Activated CD8-positive, alpha-beta memory T cell treated with anti-CD3 and anti-CD28 coated beads for 24 hours (primary cell): ENCODE measurements at regions not wholly inside any gene's neighbourhood (a gene's known extent, or its start where the extent isn't known, plus 50 kb on each side); places are given as distances from the start of the nearest gene placed in this dataset.
A peak's percentile ranks its signal among the peaks of the same experiment; 100 is the strongest.
"Not testable (repeated sequence)": the region's sequence is repeated elsewhere in the genome, so short reads cannot be mapped to it uniquely, and the experiment has no call there.

Source experiments
- DNase-seq: peaks from one replicate; pipeline ENCODE4 v3.0.0-alpha.2; 2020

DNA sequence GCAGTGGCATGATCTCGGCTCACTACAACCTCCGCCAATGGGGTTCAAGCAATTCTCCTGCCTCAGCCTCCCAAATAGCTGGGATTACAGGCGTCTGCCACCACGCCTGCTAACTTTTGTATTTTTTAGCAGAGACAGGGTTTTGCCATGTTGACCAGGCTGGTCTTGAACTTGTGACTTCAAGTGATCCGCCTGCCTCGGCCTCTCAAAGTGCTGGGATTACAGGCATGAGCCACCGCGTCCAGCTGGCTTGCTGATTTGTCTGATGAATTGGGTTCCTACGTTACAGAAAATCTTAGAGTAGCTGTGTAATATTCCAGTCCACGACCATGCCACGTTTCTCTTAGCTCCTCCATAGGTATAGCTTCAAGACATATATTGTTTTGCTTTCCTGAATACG lies 102.6 kb upstream of the OTOS start:
- DNase-seq, result not testable (repeated sequence)

DNA sequence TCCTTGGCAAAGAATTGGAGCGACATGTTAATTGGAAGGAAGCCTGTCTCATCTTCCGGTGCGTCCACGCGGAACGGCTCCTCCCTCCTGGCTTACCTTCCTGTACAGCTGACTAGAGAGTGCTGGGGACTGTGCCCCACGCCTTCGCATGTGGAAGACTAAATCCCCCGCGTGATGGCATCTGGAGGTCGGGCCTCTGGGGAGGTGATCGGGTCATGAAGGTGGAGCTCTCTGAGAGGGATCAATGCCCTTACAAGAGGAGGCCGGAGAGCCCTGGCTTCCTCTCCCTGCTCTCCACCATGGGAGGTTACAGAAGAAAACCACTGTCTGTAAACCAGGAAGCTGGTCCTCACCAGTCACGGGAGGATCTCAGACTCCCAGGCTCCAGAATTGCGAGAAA lies 104.1 kb upstream of the OTOS start:
- no peak for DNase-seq

DNA sequence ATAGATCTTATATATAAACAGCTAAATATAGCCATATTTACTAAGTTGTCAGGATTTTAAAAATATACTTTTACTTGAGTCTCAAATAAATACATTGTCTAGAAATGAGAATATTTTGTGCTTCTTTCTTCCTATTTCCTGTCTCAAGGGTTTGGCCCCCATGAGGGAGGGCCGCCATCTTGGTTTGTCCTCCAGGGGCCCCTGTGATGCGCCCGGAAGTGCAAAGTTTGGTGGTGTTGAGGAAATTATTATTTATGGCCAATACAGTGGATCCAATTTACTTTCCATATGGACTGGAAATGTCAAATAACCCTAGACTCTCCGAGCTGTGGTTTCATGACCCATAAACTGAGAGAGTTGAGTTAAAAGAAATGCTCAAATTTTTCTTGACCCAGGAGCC lies 104.7 kb upstream of the OTOS start:
- no peak for DNase-seq

DNA sequence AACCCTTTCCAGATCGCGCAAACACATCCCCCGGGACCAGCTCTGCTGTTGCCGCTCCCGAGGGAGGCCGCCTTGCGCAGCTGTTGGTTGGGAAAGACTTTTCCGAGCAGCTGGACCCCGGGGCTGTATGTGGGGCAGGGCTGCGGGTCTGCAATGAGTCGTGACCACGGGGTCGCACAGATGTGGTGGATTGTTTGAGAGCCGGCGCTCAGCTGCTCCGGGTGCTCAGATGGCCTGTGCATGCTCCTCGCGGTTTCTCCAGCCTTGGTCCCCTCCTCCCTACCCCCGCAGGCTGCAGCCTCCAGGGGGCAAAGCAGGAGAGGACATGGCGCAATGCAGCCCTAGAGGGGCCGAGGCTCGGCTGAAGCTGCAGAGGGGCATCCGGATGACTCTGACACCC lies 105.2 kb upstream of the OTOS start:
- DNase-seq, result no peak

DNA sequence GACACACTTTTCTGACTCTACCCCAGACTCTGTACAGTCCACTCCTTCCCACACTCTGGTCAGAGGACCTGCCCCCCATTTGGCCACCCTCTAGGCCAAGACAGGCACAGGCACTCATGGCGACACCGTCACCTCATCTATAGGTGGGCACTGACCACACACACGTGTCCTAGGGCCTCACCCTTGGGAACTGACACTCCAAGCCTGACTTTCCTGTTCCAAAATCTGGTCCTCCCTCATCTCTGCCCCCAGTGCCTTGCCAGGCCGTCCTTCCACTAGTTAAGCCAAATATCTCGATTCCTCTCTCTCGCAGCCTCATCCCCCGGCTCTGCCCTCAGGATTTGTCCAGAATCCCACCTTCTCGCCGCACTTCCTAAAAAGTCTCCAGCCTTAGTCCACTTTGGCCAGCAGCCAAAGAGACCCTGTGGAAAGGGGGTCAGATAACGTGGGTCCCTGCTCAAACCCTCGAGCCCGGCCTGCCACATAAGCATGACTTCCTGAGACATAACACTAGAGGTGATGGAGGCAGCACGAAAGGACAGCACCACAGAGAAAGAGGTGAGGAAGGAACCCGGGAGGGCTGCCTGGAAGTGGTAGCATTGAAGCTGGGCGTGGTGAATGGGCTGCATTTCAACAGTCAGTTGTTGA lies 105.8 kb upstream of the OTOS start:
- peak; percentile 42 for DNase-seq

DNA sequence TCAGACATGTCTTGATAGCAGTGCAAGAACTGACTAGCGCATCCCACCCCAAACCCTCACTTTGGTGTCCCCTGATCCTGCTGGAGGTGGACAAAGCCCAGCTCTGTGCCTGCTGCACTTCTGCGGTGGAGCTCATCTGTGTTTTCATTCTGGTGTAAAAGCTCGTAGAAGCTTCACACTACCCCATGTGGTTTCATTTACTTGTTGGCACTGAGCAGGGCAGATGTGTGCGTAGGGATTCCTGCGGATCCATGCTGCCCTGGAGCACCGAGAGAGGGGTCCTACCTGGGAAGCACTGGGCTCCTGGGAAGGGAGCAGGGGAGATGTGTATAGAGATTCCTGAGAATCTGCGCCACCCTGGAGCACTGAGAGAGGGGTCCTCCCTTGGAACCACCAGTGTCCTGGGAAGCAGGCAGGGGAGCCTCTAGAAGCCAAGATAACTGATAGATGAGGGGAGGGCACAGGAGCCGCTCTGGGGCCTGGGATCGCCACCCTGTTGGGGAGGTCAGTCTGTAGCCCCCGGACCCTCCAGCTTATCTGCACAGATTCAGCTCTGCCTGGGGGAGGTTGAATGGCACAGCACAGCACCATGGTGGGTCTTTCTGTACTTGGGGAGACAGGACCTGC lies 106.9 kb upstream of the OTOS start:
- DNase-seq, result peak; percentile 50

DNA sequence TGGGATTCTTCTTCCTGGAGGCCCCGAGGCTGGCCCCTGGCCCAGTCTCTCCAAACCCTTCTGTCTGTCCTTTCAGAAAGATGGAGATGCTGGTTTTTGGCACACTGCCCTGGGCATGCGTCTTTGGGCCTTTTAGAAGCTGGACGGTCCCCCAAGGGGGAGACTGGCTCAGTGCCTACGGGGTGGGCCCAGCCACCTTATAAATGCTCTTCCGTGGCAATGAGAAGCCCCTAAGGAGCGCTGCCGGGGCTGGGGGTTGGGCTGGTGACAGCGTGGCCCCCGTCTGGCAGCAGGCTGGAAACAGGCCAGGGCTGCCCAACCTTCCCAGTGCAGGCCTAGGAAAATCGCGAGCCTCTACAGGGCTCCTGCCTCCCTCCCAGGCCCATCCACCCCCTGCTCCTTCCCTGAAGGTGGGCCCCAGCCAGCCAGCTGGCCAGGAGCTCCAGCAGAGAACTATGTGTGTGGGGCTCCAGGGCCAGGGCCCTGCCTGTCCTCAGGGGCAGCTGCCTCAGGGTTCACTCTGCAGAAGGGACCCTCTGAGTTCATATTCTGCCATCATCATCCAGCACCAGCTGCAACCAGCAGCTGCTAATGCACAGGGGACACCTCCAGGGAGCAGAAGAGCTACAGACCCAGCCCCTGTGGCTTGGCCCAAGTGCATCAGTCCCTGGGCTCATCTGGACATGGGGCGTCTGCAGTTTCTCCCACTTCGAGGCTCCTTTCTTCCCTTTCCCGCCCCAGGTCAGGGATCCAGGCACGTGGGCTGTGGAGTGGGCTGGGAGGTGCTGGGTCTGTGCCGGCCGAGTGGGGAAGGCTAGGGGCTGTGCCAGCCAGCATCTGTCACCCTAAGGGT lies 107.6 kb upstream of the OTOS start:
- peak; percentile 38 for DNase-seq

DNA sequence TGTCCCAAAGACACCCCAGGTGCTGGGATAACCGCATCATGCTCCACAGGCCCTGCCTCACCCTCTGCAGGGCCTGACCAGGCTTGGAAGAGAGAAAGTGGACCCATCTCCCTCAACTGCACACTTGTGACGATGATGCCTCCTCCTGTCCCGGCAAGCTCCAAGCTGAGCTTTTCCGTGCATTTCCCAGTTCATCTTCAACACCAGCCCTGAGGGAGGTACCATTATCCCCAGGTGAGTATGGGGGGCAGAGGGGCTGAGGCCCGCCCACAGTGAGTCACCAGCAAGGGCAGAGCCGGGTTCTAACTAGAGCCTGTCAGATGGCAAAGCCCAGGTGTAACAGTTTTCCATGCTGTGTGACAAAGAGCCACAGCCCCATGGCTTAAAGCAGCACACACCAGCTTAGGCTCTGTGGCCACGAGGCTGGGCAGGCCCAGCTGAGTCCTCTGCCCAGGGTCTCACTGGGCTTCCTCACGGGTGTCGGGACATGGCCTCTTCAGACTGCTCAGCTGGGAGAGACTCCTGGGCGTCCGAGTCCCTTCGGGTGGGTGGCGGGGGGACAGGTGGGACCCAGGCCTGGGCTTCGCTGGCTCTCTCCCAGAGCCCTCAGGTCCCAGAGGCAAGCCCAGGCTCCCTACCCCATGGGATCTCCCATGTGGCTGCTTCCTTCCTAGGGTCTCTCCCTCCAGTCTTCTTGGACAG lies 108.4 kb upstream of the OTOS start:
- DNase-seq, result peak; percentile 35

DNA sequence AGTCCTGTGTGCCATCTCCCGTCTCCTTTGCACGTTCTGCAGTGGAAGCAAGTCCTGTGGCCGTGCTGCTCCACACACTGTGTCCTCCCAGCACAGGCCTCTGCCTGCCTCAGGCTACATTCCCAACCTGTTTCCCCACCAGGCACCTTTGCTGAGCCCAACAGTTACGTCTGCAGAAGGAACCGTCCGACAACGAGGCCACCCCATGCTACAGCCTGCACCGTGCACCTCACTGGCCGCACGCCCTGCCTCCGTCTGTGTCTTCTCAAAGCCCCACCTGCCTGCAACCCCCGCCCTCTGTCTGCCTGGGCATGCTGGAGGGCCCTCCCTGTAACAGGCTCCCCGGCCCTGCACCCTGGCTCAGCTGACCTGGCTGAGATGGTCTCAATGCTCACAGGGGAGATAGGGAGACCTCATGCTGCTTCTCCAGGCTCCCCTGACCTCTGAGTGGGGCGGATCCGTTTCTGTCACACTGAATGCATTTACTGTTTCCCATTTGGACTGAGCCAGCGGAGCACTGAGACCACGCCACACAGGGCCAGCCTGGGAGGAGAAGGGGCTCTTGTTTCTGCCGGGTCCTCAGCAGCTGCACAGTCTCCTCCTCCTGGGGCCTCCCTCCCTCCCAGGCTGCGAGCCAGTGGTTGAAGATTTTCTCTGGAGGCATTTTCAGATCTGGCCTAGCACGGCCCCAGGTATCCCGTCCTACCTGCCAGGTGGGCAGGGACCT lies 109.1 kb upstream of the OTOS start:
- peak; percentile 54 for DNase-seq

DNA sequence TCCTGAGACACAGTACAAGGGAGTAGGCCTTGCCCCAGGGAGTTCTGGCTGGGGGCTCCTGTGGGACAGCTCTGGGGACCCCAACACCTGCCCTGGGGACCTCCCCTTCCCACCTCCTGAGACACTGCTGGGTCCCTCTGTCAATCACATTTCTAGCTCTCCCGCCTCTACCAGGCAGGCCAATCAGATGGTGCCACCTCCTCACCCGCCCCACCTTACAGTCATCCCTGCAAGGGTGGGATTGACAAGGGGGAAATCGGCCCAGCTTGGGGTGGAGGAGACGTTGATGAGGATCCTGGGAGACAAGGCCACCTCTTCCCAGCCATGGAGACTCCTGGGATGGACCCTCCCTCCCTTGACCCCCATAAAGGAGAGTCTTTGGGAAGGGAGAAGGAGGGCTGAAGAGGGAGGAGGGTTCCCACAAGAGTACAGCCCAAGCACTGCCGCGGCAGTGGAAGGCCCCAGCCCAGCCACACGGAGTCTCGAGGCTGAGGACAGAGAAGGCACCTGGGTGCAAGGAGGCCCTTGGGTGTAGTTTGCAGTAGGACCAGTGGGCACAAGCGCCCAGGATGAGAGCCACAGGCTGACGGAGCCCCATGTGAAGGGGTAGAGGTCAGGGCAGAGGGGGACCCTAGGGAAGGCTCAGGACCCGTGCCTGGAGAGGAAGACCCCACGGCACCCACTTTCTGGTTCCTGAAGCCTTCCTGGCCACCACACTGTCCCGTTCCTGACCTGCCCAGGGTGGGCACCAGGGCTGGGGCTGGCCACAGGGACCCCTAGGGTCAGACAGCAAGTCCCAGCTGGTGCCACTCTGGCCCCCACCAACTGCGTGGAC lies 109.9 kb upstream of the OTOS start:
- peak; percentile 48 for DNase-seq

DNA sequence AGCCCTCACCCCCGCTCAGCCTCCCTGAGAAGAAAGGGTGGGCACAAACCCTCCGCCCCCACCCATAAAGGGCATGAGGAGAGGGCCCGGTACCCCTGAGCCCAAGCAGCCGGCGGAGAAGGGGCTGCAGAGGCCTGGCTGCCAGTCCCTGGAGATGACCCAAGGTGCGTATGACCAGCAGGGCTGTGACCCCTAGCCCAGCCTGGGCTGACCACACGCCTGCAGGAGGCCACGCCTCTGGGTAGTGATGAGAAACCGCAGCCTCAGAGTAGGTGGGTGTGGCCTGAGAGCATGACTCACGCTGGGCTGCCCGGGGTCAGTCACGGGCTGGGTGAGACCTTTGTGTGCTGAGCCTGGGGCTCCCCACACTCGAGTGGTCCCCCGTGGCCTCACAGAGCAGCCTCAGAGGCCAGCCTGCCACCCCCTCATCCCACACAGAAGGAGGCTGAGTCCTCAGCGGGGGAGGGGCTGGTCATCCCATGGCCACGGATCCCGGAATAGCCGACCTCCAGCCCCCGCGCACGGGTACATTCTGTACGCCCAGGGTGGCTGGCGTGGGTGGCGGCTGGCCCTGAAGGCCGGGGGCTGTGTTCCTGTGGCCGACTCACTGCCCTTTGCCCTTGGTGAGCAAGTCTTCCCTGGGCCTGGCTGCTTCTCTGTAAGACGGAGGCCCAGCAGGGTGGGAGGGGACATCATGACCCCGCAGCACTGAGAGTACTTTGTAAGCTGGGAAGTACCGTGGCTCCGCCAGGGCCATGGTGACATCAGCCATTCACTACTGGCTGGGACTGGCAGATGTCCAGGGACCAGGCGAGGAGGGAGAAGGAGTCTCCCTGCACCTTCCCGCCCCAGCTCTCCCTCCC lies 110.8 kb upstream of the OTOS start:
- peak; percentile 51 for DNase-seq

DNA sequence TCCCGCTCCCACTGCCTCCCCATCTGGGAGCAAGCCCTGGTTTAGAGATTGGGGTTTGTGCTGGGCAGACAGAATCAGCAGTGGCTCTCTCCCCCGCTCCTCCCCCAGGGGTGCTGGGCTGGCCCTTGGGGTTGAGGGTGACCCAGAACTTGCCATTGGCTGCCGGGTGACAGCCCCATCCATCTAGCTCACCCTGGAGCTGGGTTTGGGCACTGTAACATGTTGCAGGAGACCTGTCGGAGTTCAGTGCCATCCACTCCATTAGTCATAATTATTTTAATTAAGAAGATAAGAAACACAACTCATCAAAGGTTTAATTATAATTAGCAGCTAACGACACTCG lies 111.4 kb upstream of the OTOS start:
- DNase-seq, result no peak

DNA sequence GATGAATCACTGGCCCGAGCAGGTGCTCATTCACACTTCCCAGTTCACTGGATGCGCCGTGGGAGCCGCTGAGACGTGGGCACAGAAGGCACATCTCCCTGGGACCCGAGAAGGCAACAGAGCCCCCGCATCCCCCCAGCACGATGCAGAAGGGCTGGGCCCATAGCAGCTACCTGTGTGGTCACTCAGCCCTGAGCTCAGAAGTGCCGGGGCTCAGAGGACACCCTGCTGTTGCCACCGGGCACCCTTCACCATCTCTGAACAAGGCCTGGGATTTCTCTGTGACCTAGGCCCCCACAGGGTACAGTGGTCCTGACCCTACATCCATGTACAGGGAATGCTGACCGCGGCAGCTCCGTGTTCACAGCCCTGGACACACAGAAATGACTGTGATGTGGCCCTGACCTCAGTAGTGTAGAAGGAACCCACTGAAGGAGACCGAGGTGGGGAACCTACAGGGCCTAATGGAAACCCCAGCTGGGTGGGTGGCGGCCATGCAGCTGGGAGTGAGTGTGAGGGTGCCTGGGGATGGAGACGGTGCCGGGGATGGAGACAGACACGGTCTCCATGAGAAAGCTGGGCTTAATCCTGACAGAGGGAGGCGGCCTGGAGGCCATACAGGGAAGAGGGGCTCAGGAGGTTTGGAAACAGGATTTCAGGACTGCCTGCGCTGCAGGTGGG lies 111.9 kb upstream of the OTOS start:
- DNase-seq, result peak; percentile 38

DNA sequence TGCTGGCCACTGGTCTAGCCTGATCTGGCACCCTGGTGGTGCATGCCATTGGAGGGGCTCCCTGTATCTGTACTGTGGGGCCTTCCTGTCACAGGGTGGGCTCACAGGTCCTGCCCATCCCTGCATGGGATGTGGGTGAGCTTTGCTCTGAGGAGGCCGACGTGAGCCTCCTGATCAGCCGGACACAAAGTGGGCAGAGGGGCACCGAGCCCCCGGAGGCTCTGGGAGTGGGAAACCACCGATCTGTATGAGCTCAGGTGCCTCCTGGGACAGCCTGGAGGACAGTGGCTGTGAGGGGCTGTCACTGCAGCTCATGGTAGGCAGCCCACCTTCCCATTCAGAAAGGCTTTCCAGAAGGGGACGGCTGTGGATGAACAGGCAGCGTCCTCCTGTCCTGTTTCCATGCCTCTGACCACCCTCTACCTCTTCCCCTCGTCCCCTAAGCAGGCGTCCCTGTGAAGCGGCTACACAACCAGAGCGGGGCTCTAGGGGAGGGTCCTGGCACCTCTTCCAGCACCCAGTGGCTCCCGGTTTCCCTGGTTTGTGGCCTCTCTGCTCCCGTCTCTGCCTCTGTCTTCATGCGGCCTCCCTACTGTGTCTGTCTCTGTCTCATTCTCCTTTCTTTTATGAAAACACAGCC lies 112.5 kb upstream of the OTOS start:
- peak; percentile 37 for DNase-seq

DNA sequence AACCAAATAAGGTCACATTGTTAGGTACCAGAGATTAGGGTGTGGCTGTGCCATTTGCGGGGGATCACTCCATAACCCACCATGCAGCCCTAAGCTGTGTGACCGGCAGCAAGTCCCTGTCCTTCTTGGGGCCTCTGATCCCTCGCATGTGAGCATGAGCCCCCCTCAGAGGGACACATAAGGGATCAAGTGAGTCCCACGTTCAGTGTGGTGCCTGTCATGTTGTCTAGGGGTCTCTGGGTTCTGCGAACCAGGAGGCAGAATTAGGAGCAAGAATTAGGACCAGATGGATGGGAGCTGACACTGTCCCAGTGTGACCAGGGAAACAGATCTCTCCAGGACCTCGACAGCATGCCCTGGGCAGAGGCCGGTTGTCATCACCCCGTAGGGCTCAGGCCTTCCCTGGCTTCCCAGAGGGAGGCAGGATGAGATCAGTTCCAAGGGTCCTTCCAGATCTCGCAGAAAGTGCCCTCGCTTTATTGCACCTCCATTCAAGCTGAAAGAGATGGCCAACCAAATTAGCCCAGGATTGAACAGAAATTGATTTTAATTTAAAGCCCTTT lies 113.2 kb upstream of the OTOS start:
- DNase-seq, result no peak

DNA sequence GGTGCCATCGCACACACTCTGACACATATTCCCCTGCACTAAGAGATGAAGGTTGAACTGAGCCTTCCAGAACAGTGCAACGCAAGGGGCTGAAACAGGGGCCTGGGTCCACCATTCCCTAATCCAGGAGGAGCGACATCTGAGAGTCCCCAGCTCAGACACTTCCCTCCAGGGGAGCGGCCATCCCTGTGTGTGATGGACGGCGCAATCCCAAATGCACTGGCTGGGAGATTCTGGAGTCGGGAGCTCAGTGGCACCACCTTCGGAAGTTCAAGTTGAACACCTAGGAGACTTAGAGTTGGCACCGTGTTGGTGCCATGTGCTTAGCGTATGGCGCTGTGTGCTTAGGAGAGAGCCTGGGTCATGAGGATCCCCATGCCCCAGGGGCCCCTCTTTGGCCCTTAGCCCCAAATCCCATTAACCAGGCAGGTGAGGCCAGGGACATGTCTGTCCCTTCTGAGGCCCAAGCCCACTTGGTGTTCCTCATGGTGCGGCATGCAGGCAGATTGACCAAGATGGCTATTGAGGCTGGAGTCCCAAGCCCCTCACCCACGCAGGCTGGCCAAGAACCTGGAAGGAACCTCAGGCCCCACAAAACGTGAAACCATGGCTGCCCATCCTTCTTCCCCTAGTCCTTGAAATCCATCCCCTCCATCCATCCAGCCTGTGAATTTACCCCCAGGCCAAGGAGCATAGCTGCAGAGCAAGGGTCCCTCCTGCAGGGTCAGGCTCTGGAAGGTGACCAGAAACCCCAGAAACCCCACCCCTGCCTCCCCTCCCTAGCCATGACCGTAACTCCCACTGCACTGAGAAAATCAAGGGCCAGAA lies 114.1 kb upstream of the OTOS start:
- peak; percentile 45 for DNase-seq

DNA sequence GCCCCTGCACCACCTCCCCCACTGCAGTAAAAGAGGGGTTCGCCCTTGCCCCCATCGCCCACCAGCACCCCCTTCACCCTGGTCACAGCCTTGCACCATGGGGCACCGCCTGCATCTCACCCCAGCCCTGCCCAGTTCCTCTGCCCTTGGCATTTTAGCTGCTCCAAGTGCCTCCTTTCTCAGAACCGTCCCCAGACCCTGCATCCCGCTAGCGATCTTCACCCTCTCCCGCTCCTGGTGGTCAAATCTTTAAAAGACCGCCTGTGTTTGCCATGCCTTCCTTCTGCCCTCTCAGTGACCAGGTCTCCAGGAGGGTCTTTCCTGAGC lies 114.7 kb upstream of the OTOS start:
- DNase-seq, result no peak
